ENCODE measurements at regions not wholly inside any gene's neighbourhood (a gene's known extent, or its start where the extent isn't known, plus 50 kb on each side); places are given as distances from the start of the nearest gene placed in this dataset.

DNA sequence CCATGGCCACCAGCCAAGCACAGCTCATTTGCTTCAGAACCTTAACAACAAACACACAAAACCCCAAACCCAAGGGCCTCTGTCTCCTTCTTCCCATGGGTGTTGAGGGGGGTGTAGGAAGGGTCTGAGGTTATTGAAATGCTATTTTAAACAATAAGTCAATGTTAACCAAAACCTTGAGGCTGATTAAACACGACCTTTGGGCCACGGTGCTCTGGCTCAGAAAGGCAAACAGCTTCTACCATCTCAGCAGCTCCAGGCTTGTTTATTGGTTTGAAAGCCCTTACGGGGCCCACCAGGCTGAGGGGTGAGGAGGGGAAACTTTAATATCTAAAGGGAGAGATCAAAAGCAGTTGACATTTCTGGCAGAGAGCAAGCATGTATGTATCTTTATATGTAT, 185.7 kb upstream of the IRX6 start:
- TF ChIP-seq, protein P1, sequence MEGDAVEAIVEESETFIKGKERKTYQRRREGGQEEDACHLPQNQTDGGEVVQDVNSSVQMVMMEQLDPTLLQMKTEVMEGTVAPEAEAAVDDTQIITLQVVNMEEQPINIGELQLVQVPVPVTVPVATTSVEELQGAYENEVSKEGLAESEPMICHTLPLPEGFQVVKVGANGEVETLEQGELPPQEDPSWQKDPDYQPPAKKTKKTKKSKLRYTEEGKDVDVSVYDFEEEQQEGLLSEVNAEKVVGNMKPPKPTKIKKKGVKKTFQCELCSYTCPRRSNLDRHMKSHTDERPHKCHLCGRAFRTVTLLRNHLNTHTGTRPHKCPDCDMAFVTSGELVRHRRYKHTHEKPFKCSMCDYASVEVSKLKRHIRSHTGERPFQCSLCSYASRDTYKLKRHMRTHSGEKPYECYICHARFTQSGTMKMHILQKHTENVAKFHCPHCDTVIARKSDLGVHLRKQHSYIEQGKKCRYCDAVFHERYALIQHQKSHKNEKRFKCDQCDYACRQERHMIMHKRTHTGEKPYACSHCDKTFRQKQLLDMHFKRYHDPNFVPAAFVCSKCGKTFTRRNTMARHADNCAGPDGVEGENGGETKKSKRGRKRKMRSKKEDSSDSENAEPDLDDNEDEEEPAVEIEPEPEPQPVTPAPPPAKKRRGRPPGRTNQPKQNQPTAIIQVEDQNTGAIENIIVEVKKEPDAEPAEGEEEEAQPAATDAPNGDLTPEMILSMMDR (IDR thresholded peaks at IDR 0.05; ENCODE audit: low read depth, low read length): no peak
- no peak for TF ChIP-seq POLR2A (IDR thresholded peaks at IDR 0.05; ENCODE audit: extremely low read depth, insufficient read length)
- no peak for TF ChIP-seq MYC (IDR thresholded peaks at IDR 0.05; ENCODE audit: low read depth, low read length)
- TF ChIP-seq, protein P2, sequence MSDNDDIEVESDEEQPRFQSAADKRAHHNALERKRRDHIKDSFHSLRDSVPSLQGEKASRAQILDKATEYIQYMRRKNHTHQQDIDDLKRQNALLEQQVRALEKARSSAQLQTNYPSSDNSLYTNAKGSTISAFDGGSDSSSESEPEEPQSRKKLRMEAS (IDR thresholded peaks at IDR 0.05; ENCODE audit: low read depth, low read length): no peak

Data from NB4 (cell line).